ENCODE measurements at regions not wholly inside any gene's neighbourhood (a gene's known extent, or its start where the extent isn't known, plus 50 kb on each side); places are given as distances from the start of the nearest gene placed in this dataset.
"Not testable (repeated sequence)": the region's sequence is repeated elsewhere in the genome, so short reads cannot be mapped to it uniquely, and the experiment has no call there.

GRCh38 chr17:13659051-13659450, 57.3 kb upstream of the HS3ST3A1 start:
- not testable (repeated sequence) for TF ChIP-seq CTCF (IDR thresholded peaks at IDR 0.05; ENCODE audit: extremely low read depth in 1 of 2, insufficient read depth in 1 of 2, low read depth in 1 of 2, low read length in 2 of 2); POLR2A (IDR thresholded peaks at IDR 0.05; ENCODE audit: low read depth, low read length); GATA2 (IDR thresholded peaks at IDR 0.05; ENCODE audit: insufficient read depth, insufficient read length, low read depth, low read length); EZH2 (IDR thresholded peaks at IDR 0.05; ENCODE audit: borderline replicate concordance, low read depth, low read length, severe bottlenecking); POLR2AphosphoS5 (IDR thresholded peaks at IDR 0.05; ENCODE audit: insufficient read depth, low read depth, low read length)

All from endothelial cell of umbilical vein (primary cell).